ENCODE measurements at regions not wholly inside any gene's neighbourhood (a gene's known extent, or its start where the extent isn't known, plus 50 kb on each side); places are given as distances from the start of the nearest gene placed in this dataset.

- H2AFZ ChIP-seq (ENCODE audit: low read length) = no peak overlapping the region
- no peak overlapping the region for H3K9ac ChIP-seq (ENCODE audit: low read length)
- H3K4me3 ChIP-seq (ENCODE audit: low read length) = no peak overlapping the region
- DNase-seq = peak; percentile 11
- ChIA-PET POLR2A (ENCODE audit: unreplicated experiment) (no interaction called here), CTCF (no interaction called here)
- no TSS peak for BruUV-seq (replicated peaks)
- no peaks in the 10 kb centered on the region for H3K9me2 ChIP-seq (replicated peaks; ENCODE audit: low read length)
- no peak for TF ChIP-seq EZH2 (IDR thresholded peaks at IDR 0.05; ENCODE audit: low read length, unreplicated experiment)
- H3K4me1 ChIP-seq (ENCODE audit: insufficient read depth, low read length) = peaks cover 22% of the 10 kb centered on the region
- ATAC-seq = no peak
- no peaks in the 10 kb centered on the region for H3F3A ChIP-seq (ENCODE audit: low read length, unreplicated experiment)
- H3K36me3 ChIP-seq (ENCODE audit: low read depth, low read length) = no peaks in the 10 kb centered on the region
- H3K4me2 ChIP-seq (ENCODE audit: low read length) = no peak overlapping the region
- no peak overlapping the region for H3K27ac ChIP-seq (ENCODE audit: low read length)
- no peaks in the 10 kb centered on the region for H3K27me3 ChIP-seq (ENCODE audit: low read length)
- H4K20me1 ChIP-seq (ENCODE audit: low read length) = no peaks in the 10 kb centered on the region
- H3K79me2 ChIP-seq (ENCODE audit: low read length) = no peaks in the 10 kb centered on the region
- intact Hi-C loops (cut with micrococcal nuclease) = no loop called here
- H3K9me3 ChIP-seq (ENCODE audit: low read length) = no peaks in the 10 kb centered on the region
These were observed 429.1 kb downstream of the DAD1 start for GRCh38 chr14:22159957-22160356.

GRCh38 chr14:22159099-22159498, 429.9 kb downstream of the DAD1 start:
- H3F3A ChIP-seq (ENCODE audit: low read length, unreplicated experiment) = no peaks in the 10 kb centered on the region
- no TSS peak for BruUV-seq (replicated peaks)
- DNase-seq (peak; percentile 71), ATAC-seq (no peak; the same call in 1 of the 2 replicates)
- peaks cover 13% of the 10 kb centered on the region; the same call in 1 of the 2 replicates for H3K4me1 ChIP-seq (ENCODE audit: insufficient read depth, low read length)
- no peak overlapping the region for H2AFZ ChIP-seq (ENCODE audit: low read length)
- no peak overlapping the region for H3K9ac ChIP-seq (ENCODE audit: low read length)
- no peaks in the 10 kb centered on the region for H3K36me3 ChIP-seq (ENCODE audit: low read depth, low read length)
- no peaks in the 10 kb centered on the region for H3K9me3 ChIP-seq (ENCODE audit: low read length)
- no peak overlapping the region for H3K4me3 ChIP-seq (ENCODE audit: low read length)
- no peak for TF ChIP-seq CTCF (conservative IDR thresholded peaks at IDR 0.05; ENCODE audit: low read depth, low read length)
- TF ChIP-seq EZH2phosphoT487 (IDR thresholded peaks at IDR 0.05; ENCODE audit: borderline replicate concordance, low read length) = no peak
- no peak for TF ChIP-seq EZH2 (IDR thresholded peaks at IDR 0.05; ENCODE audit: low read length, unreplicated experiment)
- intact Hi-C loops (cut with micrococcal nuclease) = no loop called here
- no peaks in the 10 kb centered on the region for H3K79me2 ChIP-seq (ENCODE audit: low read length)
- no peak overlapping the region for H3K27ac ChIP-seq (ENCODE audit: low read length)
- ChIA-PET CTCF (no interaction called here), POLR2A (ENCODE audit: unreplicated experiment) (no interaction called here)
- H3K27me3 ChIP-seq (ENCODE audit: low read length) = no peaks in the 10 kb centered on the region
- no peaks in the 10 kb centered on the region for H4K20me1 ChIP-seq (ENCODE audit: low read length)
- H3K9me2 ChIP-seq (replicated peaks; ENCODE audit: low read length) = no peaks in the 10 kb centered on the region
- 0 out of 2 replicates have a peak overlapping the region, but pooled peaks have one; percentile 12 for H3K4me2 ChIP-seq (ENCODE audit: low read length)

- 0 out of 2 replicates have a peak, but pooled peaks cover 12% of the 10 kb centered on the region for H3K4me1 ChIP-seq (ENCODE audit: insufficient read depth, low read length)
- no peaks in the 10 kb centered on the region for H3K9me2 ChIP-seq (replicated peaks; ENCODE audit: low read length)
- intact Hi-C loops (cut with micrococcal nuclease) = no loop called here
- H4K20me1 ChIP-seq (ENCODE audit: low read length) = no peaks in the 10 kb centered on the region
- POLR2A ChIA-PET (ENCODE audit: unreplicated experiment) = no interaction called here
- no peak overlapping the region for H2AFZ ChIP-seq (ENCODE audit: low read length)
- no peak for TF ChIP-seq EZH2 (IDR thresholded peaks at IDR 0.05; ENCODE audit: low read length, unreplicated experiment)
- no peak for TF ChIP-seq CTCF (conservative IDR thresholded peaks at IDR 0.05; ENCODE audit: low read depth, low read length)
- no peak for TF ChIP-seq EZH2phosphoT487 (IDR thresholded peaks at IDR 0.05; ENCODE audit: borderline replicate concordance, low read length)
- no peak overlapping the region for H3K9ac ChIP-seq (ENCODE audit: low read length)
- CTCF ChIA-PET = no interaction called here
- H3K27me3 ChIP-seq (ENCODE audit: low read length) = no peaks in the 10 kb centered on the region
- no peaks in the 10 kb centered on the region for H3K79me2 ChIP-seq (ENCODE audit: low read length)
- ATAC-seq (no peak), DNase-seq (no peak)
- H3K9me3 ChIP-seq (ENCODE audit: low read length) = no peaks in the 10 kb centered on the region
- H3K36me3 ChIP-seq (ENCODE audit: low read depth, low read length) = no peaks in the 10 kb centered on the region
- no peak overlapping the region for H3K4me3 ChIP-seq (ENCODE audit: low read length)
- no TSS peak for BruUV-seq (replicated peaks)
- H3F3A ChIP-seq (ENCODE audit: low read length, unreplicated experiment) = no peaks in the 10 kb centered on the region
- 0 out of 2 replicates have a peak overlapping the region, but pooled peaks have one; percentile 12 for H3K4me2 ChIP-seq (ENCODE audit: low read length)
- H3K27ac ChIP-seq (ENCODE audit: low read length) = no peak overlapping the region
These were observed 430.5 kb downstream of the DAD1 start for GRCh38 chr14:22158560-22158959.
